HepG2 (cell line): ENCODE measurements at regions not wholly inside any gene's neighbourhood (a gene's known extent, or its start where the extent isn't known, plus 50 kb on each side); places are given as distances from the start of the nearest gene placed in this dataset.

Experiments used
- ADNP ChIP-seq: sonication (generic); formaldehyde crosslinking; IDR thresholded peaks from 2 replicates; pipeline ENCODE4 v1.4.0; 2020; ENCODE audit warnings: missing genetic modification reagents
- CCAR2 ChIP-seq: fragments of 200-400 bp; formaldehyde crosslinking; optimal IDR thresholded peaks from 2 replicates; pipeline ENCODE3; 2018; ENCODE audit warnings: low read depth, mild to moderate bottlenecking, low read length, moderate library complexity
- CCDC6 ChIP-seq: sonication (generic); formaldehyde crosslinking; IDR thresholded peaks from 2 replicates; pipeline ENCODE4 v1.8.1; 2022; ENCODE audit warnings: mild to moderate bottlenecking, missing genetic modification reagents, moderate library complexity
- DPF2 ChIP-seq: sonication (generic); formaldehyde crosslinking; IDR thresholded peaks from 2 replicates; pipeline ENCODE4 v1.4.0; 2020; ENCODE audit warnings: mild to moderate bottlenecking, low read depth, missing genetic modification reagents, borderline replicate concordance
- E2F1 ChIP-seq: sonication (generic); formaldehyde crosslinking; IDR thresholded peaks from 2 replicates; pipeline ENCODE4 v1.5.0; 2020; ENCODE audit warnings: missing genetic modification reagents
- FOXK1 ChIP-seq: sonication (generic); formaldehyde crosslinking; IDR thresholded peaks from 2 replicates; pipeline ENCODE4 v1.4.0; 2020; ENCODE audit warnings: low read depth, missing genetic modification reagents, borderline replicate concordance
- FOXK2 ChIP-seq: fragments of 450-650 bp; IDR thresholded peaks from 2 replicates; pipeline ENCODE4 v1.6.1; 2016
- FOXM1 ChIP-seq: sonication (generic); formaldehyde crosslinking; IDR thresholded peaks from 2 replicates; pipeline ENCODE4 v1.5.0; 2020; ENCODE audit warnings: missing genetic modification reagents
- GLMP ChIP-seq: sonication (generic); formaldehyde crosslinking; IDR thresholded peaks from 2 replicates; pipeline ENCODE4 v1.9.0; 2021; ENCODE audit warnings: missing genetic modification reagents, mild to moderate bottlenecking, borderline replicate concordance
- HDAC1 ChIP-seq: sonication (generic); formaldehyde crosslinking; IDR thresholded peaks from 2 replicates; pipeline ENCODE4 v1.5.1; 2020; ENCODE audit warnings: mild to moderate bottlenecking, missing genetic modification reagents
- HNRNPL ChIP-seq: fragments of 200-400 bp; formaldehyde crosslinking; IDR thresholded peaks from 2 replicates; pipeline ENCODE4 v1.6.1; 2017; ENCODE audit warnings: mild to moderate bottlenecking, low read depth, low read length
- LRRFIP1 ChIP-seq: sonication (generic); formaldehyde crosslinking; conservative IDR thresholded peaks from 2 replicates; pipeline ENCODE4 v1.4.0; 2020; ENCODE audit warnings: missing genetic modification reagents
- PHF20 ChIP-seq: sonication (generic); formaldehyde crosslinking; IDR thresholded peaks from 2 replicates; pipeline ENCODE4 v1.5.0; 2020; ENCODE audit warnings: mild to moderate bottlenecking, missing genetic modification reagents
- RFXAP ChIP-seq: sonication (generic); formaldehyde crosslinking; IDR thresholded peaks from 2 replicates; pipeline ENCODE4 v1.4.0; 2020; ENCODE audit warnings: missing genetic modification reagents, borderline replicate concordance
- SAP130 ChIP-seq: IDR thresholded peaks from 2 replicates; pipeline ENCODE4 v1.6.1; 2016; ENCODE audit warnings: low read depth
- TGIF2 ChIP-seq: IDR thresholded peaks from 2 replicates; pipeline ENCODE4 v1.6.1; 2016; ENCODE audit warnings: control low read depth, missing compliant biosample characterization
- ZNF296 ChIP-seq: sonication (generic); formaldehyde crosslinking; conservative IDR thresholded peaks from 2 replicates; pipeline ENCODE4 v1.5.0; 2020; ENCODE audit warnings: mild to moderate bottlenecking, missing genetic modification reagents
- ZNF333 ChIP-seq: sonication (generic); formaldehyde crosslinking; IDR thresholded peaks from 2 replicates; pipeline ENCODE4 v1.4.0; 2020; ENCODE audit warnings: mild to moderate bottlenecking, missing genetic modification reagents, borderline replicate concordance
- ZNF687 ChIP-seq: sonication (generic); formaldehyde crosslinking; IDR thresholded peaks from 2 replicates; pipeline ENCODE4 v1.5.1; 2020; ENCODE audit warnings: mild to moderate bottlenecking, missing genetic modification reagents, moderate library complexity
- ZNF770 ChIP-seq: sonication (generic); formaldehyde crosslinking; IDR thresholded peaks from 2 replicates; pipeline ENCODE4 v1.5.0; 2020; ENCODE audit warnings: mild to moderate bottlenecking, missing genetic modification reagents
- ZNF773 ChIP-seq: sonication (generic); formaldehyde crosslinking; IDR thresholded peaks from 2 replicates; pipeline ENCODE4 v1.4.0; 2020; ENCODE audit warnings: missing genetic modification reagents, borderline replicate concordance

- TF ChIP-seq FOXK2 (peak; percentile 51), ADNP (CRISPR knock-in tag) (no peak), ZNF770 (CRISPR knock-in tag) (no peak), FOXM1 (no peak), CCDC6 (CRISPR knock-in tag) (no peak), HNRNPL (no peak), ZNF687 (CRISPR knock-in tag) (no peak), TGIF2 (no peak), HDAC1 (CRISPR knock-in tag) (peak; percentile 79), LRRFIP1 (CRISPR knock-in tag) (no peak), FOXK1 (CRISPR knock-in tag) (peak; percentile 84), GLMP (no peak), SAP130 (CRISPR knock-in tag) (peak; percentile 80), RFXAP (CRISPR knock-in tag) (peak; percentile 25; the same call in 1 of the 2 replicates), CCAR2 (no peak), PHF20 (CRISPR knock-in tag) (no peak), ZNF773 (no peak), ZNF333 (CRISPR knock-in tag) (no peak), ZNF296 (CRISPR knock-in tag) (no peak), DPF2 (CRISPR knock-in tag) (peak; percentile 77; the same call in 1 of the 2 replicates), E2F1 (CRISPR knock-in tag) (no peak)
Observed at GRCh38 chr6:21451546-21452013, 142.0 kb upstream of the SOX4 start (continued).
